HG03066 (cell line): ENCODE measurements at regions not wholly inside any gene's neighbourhood (a gene's known extent, or its start where the extent isn't known, plus 50 kb on each side); places are given as distances from the start of the nearest gene placed in this dataset.
"Not testable (repeated sequence)": the region's sequence is repeated elsewhere in the genome, so short reads cannot be mapped to it uniquely, and the experiment has no call there.

Experiments used
- ATAC-seq: cut with Tn5 transposase; IDR thresholded peaks from one replicate; pipeline ENCODE4 v1.9.1; 2021; ENCODE audit warnings: low read depth; ENCODE audit not compliant: unreplicated experiment

DNA sequence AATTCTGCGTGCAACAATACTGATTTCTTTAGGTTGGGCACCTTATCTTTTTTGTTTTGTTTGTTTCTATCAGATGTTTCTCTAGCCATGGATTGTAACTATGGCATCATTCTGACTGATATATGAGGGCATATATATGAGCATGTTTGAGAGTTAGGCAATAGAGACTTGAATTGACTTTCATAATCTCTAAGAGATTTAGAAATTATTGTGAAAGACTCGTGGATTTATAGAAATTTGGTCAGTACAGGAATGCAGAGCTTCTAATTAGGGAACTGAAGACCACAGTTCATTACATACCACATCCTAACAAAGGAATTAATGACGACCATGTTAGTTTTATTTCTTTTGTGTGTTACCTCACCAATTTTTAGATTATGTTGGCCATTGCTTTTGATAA lies 546.0 kb upstream of the GRAMD2B start:
- ATAC-seq: no peak

DNA sequence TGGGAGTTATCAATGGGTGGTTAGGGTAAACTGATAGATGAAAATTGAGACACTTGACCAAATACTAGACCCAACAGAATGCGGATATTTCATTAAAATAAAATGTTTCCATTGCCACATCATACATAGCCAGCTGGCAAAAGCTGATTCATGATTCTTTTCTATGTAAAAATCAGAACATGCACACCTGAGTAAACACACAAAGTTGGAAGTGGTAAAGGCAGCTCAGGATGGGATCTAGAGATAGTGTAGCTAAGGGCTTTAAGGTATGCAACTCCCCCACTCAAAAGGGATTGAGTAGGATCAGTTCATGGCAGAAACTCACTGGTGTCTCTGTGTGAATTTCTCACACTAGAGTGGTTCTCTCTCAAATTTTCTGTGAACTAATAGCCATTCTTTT lies 541.1 kb upstream of the GRAMD2B start:
- no peak for ATAC-seq

DNA sequence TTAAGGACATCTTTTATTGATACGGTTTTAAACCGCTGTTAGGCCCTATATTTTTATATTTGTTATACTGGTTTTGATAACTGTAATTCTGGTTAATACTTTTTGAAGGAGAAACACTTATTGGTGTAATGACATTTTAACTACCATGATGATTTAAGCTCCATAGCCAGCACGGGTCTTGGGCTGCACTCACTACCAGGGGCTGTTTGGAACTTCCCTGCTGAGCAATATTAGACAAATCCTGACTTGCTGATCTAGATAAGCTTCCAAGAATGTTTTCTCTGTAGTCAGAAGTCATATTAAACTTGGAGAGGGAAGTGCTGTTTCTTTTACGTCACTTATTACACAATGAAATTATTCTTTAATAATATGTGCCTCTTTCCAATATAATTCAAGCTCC lies 540.0 kb upstream of the GRAMD2B start:
- no peak for ATAC-seq

DNA sequence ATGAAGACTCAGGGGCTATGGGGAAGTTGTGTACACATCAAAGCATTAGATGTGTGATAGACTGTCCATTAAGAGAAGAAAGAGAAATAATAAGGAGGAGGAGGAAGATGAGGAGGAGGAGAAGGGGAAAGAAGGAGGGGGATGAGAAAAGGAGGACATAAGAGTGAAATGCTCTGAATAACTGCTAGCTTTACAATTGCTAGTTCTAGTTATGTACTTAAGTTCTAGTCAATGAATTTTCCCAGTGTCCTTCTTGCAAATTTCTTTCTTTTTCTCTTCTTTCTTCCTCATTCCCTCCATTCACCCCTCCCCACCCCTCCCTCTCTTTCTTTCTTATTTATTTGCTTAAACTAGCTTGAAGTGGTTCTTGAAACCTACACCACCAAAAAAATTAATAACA lies 534.9 kb upstream of the GRAMD2B start:
- no peak for ATAC-seq

DNA sequence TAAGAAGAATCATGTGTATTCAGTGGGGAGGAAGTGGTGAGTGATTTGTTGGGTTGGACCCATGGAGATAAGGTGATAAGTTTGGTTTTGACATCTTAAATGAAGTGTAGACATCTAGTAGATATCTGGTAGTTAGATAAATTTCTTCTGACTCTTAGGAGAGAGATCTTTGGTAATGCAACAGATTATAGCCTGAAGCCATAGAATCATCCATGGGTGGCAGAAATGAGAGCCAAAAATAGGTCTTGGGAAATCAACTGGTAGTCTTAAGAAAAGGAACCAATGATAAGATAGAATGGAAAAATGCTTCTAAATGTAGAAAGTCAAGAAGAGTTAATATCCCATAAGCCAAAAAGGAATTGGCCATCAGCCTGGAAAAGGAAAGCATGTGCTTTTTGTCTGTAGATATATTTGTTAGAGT lies 532.7 kb upstream of the GRAMD2B start:
- ATAC-seq: no peak

DNA sequence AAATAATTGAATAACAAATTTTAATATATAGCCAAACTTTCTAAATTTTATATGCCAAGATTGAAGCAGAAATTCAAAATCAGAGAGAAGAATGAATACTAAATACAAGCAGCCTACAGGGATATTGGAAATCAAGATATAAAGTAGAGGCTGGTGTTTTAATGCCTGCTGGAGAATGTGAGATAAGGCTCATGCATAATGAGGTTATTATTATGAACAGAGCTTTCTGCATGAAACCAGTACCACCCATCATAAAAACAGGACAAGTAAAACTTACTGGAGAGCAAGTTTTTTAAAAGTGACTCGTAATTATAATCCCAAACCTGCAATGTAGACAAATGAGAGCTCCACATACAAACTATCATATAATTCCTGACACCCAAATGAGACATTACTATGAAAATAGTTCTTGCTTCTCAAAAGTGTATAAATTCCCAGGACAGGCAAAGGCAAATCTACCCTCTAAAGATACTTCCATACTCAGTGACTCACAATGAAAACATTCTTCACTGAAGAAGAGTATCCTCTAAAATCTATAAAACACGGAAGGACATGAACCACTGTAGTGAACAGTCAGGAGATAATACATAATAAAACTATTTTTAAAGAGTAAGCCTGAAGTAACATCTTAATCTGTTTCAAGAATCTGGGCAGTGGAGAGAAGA lies 532.0 kb upstream of the GRAMD2B start:
- ATAC-seq: no peak

DNA sequence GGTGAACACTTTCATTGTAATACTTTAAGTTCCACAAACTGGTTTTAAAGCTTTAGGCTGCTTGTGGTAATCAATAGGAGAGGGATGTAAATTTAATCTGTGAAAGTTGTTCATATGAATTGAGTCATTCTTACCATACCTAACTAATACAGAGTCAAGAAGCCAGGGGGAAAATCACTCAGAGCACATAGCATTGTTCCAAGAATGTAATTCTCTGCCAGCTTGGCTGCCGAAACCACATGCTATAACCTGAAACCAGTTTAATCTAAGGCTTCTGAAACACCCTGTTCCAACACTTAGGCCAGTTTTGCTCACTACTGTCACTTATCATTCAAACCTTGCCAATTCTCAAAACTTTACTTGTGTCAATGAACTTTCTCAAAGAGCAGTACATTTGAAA lies 528.8 kb upstream of the GRAMD2B start:
- ATAC-seq: no peak

DNA sequence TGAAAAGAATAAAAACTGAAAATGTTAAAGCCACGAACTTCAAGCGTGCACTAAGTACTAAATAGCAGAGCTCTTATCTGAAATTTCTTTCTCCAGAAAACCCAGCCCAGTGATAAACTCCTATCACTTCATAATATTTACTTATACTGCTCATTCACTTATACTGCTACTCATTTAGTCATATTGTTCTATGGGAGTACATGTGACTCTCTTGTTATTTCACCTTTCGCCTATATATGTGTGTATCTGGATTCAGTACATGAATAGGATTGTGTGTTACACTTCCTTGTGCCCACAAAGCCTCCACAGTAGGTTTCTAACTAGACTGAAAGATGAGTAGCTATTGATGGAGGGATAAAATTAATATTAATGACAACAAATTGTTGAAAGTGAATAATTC lies 526.8 kb upstream of the GRAMD2B start:
- ATAC-seq: no peak

DNA sequence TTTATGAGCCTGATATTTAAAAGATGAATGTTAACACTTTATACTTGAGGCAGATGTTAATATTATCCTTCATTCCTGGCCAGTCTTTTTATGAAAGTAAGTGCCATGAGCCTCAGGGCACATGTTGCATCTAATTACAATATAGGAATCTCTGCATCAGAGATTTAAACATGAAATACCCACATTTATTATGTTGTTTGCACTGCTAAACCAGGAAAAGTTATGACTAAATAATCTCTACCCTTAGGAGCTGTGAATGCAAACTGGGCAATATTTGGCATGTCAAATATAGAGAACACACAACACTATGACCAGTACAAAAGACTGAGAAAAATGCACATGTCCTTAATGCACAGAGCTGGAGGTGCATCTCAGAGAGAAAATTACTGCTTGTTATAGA lies 526.1 kb upstream of the GRAMD2B start:
- no peak for ATAC-seq

DNA sequence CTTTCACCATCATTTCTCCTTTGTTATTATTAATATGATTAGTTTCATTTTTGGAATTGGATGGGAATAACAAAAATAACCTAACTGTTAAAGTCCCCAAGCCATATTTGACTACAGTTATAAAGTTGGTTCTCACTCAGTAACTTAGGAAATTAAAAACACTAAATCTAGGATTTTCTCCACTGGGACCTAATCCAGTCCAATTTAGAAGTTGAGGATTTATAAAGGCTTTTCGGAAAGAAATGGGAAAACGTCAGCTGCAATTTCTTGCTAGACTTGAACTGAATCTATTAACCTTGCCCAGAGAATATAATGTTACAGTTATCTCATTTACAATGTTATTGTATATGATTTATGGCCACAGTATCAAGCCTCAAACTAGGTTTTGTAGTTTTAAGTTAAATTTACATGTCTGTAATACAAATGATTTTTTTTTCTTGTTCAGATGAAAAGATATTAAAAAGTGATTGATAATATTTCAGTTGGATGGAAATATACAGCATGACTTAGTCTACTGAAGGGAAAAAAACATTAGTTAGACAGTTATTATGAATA lies 524.3 kb upstream of the GRAMD2B start:
- no peak for ATAC-seq

DNA sequence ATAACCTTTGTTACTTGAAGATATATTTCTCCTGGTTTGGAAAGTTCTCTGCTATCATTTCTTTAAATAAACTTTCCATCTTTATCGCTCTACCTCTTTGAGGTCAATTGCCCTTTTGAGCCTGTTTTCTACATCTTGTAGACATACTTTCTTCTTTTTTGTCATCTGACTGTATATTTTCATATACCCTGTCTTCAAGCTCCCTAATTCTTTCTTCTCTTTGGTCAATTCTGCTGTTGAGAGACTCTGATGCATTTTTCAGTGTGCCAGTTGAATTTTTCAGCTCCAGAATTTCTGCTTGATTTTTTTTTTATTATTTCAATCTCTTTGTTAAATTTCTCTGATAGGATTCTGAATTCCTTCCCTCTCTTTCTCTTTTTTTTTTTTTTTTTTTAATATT lies 511.2 kb upstream of the GRAMD2B start:
- ATAC-seq: no peak

DNA sequence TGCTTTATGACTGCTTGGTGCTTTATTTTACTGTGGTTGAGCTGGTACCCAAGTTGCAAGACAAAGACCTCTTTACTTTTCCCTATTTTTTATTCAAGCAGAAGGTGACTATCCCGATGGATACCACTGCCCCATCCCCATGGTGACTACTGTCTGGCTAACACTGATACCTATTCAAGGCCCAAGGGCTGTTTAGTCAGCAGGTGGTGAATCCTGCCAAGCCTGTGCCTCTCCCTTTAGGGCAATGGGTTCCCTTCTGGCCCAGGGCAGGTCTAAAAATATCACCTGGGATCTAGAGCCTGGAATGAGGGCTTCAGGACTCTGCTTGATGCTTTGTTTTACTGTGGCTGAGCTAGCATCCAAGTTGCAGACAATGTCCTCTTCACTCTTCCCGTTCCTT lies 510.0 kb upstream of the GRAMD2B start:
- no peak for ATAC-seq

DNA sequence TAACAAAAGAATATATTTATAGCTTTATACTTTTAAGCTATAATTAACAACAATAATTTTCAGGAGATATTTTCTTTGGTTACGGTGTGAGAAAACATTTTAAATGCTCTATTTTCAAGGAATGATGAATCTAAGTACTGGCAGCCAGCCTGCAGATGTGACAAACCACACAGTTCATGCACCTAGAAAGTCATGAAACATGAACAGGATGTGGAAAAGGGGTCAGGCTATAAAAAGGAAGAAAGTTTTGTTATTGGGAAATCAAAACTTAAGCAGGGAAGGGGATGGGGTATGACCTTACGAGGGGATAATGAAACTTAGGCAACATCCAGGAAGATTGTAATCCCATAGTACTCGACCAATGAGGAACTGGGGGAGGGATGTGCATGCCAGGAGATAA lies 508.7 kb upstream of the GRAMD2B start:
- no peak for ATAC-seq

DNA sequence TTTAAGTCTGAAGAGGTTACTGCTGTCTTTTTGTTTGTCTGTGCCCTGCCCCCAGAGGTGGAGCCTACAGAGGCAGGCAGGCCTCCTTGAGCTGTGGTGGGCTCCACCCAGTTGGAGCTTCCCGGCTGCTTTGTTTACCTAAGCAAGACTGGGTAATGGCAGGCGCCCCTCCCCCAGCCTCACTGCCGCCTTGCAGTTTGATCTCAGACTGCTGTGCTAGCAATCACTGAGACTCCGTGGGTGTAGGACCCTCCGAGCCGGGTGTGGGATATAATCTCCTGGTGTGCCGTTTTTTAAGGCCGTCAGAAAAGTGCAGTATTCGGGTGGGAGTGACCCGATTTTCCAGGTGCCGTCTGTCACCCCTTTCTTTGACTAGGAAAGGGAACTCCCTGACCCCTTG lies 499.3 kb upstream of the GRAMD2B start:
- ATAC-seq: not testable (repeated sequence)

DNA sequence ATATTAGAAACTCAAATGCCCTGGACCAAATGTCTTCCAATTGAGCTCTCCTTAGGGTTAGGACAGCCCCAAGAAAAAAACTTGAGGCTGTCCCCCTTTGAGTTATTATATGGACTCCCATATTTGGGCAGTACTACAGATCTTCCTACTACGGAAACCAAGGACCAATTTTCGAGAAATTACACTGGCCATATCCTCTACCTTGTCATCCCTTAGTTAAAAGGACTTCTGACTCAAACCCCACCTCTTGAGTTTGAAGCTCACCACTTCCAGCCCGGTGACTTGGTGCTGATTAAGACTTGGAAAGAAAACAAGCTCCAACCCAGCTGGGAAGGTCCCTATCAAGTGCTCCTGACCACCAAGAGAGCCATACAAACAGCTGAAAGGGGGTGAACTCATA lies 497.0 kb upstream of the GRAMD2B start:
- no peak for ATAC-seq

DNA sequence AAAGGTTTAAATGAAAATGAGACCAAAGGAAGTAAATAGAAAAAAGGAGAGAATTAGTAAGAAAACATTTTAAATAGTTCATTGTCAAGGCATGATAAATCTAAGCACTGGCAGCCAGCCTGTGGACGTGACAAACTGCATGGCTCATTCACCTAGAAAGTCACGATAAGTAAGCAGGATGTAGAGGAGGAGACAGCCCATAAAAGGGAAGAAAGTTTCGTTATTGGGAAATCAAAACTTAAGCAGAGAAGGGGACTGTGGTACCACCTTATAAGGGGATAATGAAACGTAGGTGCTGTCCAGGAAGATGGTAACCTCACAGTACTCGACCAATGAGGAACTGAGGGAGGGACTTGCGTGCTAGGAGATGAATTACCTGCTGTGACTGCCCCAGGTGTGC lies 494.5 kb upstream of the GRAMD2B start:
- ATAC-seq: no peak

DNA sequence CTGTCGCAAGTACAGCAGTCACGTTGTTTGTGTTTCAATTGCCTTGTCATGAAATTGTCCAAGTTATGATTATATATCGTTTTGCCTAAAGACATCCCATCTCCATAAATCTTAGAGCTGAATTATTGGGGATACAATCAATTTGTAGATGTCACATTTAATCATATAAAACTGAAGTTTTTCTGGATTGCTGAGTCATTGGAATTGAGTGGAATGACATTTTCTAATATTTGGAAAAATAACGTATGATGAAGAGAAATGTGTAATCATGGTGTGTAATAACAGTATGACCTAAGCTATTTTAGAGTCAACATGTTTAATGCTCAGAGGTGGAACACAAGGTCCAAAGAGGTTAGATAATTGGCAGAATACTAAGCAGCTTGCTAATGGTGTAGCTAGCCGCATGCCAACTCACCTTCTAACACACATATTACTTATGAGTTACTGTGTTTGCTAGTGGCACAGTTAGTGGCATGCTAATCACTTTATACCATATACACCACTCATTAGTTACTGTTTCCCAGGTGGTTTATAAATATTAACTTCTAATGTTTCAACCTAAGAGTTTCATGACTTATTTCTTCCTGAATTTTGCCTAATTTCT lies 473.1 kb upstream of the GRAMD2B start:
- no peak for ATAC-seq

DNA sequence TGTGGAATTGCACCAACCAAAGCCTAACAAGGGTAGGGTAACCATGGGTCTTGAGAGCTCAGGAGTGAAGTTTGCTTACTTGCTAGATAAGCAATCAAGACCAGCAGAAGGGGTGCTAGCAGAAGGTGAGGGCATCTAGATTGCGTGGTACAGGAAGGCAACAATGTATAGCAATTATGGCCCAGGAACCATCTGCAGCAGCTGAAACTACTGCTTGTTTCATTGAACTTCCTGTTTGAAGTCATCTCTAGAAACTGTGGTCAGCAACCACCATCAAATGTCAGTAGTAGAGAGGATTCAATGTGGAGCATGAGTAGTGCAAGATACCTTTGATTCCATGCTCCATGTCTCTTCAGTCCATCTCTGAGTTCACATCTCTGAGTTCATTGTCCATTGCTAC lies 462.1 kb upstream of the GRAMD2B start:
- peak; percentile 98 for ATAC-seq

DNA sequence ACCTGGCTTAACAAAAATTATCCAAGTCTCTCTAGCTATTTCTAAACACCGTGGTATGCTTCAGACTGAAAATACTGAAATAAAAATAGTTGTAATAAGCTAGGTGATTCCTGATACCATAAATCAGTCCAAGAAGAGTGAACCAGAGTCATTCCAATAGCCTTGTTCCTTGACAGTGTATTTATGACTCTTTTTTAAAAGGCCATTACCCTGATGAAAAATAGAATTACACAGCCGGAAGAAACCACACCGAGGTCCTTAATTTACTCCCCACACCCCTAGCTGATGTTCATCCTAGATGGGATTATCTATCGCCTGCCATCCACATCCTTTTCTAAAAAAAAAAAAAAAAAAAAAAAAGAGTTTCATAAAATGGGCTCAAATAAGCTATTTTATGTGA lies 457.6 kb upstream of the GRAMD2B start:
- ATAC-seq: no peak

DNA sequence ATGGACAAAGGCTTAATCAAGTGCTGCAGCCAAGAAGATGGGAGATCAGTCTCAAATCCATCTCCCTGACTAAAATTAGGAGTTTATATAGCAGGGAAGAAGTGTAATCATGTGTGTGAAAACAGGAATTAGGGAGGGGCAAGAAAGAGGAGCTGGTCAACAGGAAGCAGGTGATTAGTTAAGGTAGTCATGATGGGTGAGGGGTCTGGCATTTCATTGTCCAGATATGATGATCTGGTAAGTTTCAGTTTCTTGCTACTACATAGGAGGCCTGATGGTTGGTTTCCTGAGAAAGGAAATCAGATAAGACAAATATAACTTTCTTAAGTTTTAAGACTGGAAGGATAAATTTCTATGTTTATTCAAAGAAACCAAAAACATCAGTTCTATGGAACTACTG lies 455.6 kb upstream of the GRAMD2B start:
- ATAC-seq: no peak

DNA sequence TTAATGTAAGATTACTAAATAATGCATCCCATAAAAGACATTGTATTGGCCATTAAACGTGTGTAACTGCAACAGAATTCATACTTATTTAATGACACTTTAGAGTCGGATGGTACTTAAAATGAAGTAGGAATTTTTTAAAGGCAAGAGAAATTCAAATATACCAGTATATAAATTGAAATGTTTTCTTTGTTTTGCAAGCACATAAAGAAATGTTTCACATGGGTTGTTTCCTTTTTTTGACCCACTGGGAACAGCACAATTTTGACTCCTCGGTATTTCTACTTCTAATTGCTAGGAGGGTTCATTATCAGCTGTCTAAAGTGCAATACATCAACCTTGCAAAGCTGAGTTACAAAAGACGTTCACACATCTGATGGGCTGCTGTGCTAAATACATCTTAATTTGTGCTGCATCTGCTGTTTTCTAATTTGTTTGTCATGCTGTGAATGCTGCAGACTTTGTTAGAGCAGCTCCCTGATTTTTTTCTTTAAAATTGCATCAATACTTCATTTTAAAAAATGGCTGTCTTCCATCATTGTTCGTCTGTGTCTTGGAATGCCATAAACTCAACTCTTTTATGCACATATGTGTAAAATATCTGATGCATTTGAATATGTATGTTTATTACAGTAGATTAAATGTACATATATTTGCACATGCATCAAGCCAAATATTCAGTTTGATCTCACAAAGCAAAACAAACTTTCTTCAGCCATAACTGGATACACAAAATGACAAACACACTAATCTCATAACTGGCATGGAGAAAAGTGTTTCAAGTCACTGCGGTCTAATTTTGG lies 454.0 kb upstream of the GRAMD2B start:
- ATAC-seq: no peak

DNA sequence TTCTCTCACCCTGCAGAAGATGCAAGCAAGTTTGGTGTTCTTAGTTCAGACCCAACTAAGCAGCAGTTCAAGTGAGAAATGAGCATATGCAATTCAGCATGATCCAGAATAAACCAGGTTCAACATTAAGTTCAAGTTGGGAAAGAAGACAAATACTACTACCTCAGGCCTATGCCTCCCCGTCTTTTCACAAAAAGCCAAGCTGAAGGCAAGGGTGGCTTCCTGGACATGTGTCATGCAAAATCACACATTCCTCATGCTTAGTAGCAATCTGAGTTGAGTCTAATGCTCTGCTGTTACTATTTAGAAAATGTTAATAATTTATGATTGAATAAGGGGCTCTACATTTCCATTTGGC lies 453.4 kb upstream of the GRAMD2B start:
- no peak for ATAC-seq
